NCI-H1048 (cell line): ENCODE measurements at regions not wholly inside any gene's neighbourhood (a gene's known extent, or its start where the extent isn't known, plus 50 kb on each side); places are given as distances from the start of the nearest gene placed in this dataset.
"Not testable (repeated sequence)": the region's sequence is repeated elsewhere in the genome, so short reads cannot be mapped to it uniquely, and the experiment has no call there.

ENCODE experiments used
- DNase-seq: peaks from one replicate; lab custom pipeline; 2025; lab: John Stamatoyannopoulos, UW

DNA sequence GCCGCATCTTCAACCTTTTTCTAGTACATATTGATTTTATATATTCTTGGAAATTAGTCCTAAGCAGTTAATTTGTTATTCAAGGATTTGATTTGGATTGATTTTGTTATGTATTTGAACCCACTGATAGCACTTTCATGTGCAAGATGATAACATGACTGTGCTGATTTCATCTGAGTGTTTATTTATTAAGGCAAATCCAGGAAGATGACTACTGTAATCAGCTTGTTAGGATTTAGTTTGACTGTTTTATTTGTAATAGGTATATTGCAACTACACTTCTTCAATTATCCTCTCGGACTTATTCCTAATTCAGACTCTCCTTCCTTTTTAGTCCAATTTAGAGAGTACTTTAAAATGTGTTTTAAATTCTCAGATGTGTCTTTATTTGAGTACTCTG, 75.1 kb upstream of the PRKG1 start:
- DNase-seq: no peak

DNA sequence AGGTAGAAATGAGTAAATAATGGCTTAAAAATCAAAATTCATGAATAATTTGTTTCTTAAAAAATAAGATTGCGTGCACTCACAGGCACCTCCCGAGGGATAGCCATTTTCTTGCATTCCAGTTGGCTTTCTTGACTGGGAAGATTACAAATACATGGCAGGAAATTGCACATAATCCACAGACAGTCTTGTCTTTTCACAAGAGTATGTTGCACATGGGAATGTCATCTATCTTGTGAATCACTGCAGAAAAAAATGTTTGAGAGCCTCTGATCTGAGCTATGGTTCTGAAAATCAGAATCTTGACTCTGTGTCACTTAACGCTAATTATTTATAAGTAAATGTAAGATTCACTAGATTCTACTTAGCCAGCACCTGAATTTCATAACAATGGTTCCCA, 74.1 kb upstream of the PRKG1 start:
- no peak for DNase-seq

DNA sequence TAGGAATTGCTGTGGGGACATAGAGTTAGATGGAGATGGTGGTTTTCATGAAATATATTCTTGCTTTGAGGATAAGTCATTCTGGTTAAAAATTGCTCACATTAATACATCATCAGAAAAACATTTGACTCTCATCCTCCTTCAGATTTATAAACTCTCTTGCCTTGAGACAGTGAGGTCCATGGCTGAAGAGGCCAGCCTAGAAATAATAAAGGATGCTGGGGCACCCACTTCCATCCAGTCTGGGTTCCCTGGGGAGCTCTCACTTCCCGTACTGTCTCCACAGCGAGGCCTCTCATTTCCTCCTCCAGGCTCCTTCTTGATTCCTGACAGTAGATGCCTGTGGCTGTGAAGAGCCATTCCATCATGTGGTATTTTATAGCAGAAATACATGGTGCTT, 73.3 kb upstream of the PRKG1 start:
- no peak for DNase-seq

DNA sequence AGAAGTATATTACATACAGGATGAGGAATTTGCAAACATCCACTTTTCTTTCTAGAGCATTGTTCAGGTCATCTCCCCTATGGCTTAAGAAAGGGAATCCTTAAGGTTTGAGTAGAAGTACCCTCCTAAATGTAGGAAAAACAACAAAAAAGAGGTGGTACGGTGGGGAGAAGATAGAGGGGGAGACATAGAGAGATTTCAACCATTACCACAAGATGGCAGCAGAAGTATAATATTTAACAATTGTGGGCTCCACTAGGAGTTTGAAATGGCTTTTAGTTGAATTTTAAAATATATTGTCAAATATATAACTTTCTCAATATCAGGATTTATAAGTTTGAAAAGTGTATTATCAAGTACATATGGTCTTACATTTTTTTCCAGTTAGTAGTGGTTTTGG, 72.7 kb upstream of the PRKG1 start:
- no peak for DNase-seq

DNA sequence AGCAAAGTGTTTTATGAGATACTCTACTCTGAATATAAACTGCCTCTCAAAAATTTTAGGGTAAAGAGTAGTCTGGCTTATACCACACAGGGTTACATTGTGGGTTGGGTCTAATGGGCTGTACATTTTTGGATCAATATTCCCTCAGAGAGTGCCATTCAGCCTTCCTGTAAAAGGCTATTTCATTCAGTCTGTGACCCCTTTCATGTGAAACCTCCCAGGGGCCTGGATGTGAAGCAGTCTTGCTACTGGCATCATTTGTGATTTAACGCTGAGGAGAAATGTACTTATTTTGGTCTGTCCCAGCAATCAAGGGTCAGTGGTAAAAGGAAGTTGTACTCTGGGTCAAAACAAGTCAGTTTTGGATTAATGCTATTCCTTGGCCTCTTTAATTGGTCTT, 71.8 kb upstream of the PRKG1 start:
- DNase-seq: no peak

DNA sequence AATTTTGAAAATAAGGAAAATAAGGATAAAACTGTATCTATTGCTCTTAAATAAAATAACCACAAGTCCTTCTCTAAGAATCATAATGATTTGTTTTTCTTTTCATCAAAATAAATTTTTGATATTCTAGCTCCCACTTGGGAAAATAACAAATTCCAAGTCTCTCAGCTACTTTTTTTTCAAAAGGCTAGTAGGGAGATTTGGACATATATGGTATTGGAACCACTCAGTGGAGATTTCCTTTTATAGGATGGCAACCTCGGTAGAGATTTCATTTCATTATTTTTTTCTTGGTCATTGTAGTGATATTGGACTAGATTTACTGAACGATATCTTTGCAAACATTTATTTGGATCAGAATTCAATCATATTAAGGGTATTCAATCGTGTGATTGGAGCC, 69.5 kb upstream of the PRKG1 start:
- no peak for DNase-seq

DNA sequence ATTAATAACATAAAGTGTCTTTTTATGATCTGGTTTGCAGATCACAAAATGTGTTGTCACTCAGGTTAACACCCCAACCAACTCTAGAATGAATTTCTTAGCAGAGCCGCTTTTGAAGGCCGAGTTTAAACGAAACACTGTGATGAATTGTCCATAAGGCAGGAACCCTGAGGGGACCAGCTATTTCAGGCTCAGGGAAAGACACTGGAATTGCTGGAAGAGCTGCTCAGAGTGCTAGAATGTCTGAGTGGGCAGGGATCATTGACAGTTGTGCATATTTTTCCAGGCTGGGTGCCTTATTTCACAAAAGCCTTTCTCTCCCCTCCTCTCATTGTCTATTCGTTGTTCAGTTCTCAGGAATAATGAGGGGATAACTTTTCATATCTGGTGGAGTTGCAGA, 68.7 kb upstream of the PRKG1 start:
- DNase-seq: no peak

DNA sequence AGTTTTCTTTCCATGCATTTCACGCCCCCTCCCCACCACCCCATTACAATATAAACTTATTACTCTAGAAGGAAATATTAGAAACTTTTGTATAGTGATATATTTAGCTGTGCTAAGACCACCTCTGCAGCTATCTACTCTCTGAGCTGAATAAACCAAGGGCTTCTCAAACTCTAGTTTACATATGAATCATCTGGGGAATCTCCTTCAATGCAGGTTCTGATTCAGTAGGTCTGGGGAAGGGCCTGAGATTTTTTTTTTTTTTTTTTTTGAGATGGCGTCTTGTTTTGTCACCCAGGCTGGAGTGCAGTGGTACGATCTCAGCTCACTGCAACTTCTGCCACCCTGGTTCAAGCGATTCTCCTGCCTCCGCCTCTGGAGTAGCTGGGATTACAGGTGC, 67.6 kb upstream of the PRKG1 start:
- DNase-seq: no peak

DNA sequence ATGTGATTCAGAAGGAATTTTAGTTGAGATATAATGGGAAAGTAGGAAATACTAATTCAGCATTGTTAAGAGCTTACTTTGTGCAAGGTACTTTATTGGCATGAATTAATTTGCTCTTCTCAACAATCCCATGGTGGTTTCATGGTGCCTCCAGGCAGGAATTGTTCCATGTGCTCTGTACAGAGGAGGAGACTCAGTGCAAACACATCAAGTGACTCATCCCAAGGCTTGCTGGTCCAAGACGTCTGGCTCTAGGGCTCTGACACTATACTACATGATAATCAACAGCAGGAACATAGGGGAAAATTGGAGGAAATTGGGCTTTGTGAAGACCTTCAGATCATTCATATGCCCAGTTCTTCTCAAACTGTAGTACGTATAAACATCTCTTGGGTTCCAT, 66.5 kb upstream of the PRKG1 start:
- no peak for DNase-seq

DNA sequence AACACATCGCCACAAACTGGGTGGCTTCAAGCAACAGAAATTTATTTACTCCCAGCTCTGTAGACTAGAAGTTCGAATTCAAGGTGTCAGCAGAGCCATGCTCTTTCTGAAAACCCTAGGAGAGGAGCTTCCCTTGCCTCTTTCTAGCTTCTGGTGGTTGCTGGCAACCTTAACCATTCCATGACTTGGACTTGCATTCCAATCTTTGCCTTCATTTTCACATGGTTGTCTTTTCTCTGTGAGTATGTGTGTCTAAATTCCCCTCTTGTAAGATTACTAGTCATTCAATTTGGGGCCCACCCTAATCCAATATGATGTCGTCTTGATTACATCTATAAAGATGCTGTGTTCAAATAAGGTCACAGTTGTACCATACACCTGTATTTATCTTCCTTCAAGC, 65.9 kb upstream of the PRKG1 start:
- DNase-seq: no peak

DNA sequence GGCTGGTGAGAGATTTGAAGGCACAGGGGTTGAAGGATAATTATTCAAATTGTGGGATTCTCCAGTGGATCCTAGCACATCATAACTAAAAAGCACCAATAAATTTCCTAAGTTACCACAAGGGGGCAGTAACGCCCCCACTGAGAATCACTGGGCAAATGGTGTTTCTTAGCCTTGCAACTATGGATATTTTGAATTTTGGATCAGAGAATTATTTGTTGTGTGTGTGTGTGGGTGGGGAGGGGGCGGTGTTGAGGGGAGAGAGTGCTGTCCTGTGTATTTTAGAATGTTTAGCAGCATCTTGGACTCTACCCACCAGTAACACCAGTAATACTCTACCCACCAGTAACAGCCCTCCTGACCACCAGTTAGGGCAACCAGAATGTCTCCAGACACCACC, 63.3 kb upstream of the PRKG1 start:
- DNase-seq: peak; percentile 13

DNA sequence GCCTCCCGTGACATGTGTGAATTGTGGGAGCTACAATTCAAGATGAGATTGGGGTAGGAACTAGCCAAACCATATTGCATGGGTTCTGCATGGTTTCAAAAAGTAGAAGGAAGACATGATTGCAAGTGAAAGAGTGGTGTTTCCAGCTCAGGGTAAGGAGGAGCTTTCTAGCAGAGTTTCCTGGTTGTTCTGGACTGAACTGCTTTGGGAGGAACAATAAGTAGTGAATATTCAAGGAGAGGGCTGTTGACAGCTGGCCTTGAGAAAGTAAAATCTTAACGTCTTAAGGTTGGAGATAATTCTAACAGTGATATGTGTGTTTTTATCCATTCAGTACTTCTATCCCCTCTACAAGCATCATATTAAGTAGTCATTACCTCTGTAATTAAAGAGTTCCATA, 62.2 kb upstream of the PRKG1 start:
- no peak for DNase-seq

DNA sequence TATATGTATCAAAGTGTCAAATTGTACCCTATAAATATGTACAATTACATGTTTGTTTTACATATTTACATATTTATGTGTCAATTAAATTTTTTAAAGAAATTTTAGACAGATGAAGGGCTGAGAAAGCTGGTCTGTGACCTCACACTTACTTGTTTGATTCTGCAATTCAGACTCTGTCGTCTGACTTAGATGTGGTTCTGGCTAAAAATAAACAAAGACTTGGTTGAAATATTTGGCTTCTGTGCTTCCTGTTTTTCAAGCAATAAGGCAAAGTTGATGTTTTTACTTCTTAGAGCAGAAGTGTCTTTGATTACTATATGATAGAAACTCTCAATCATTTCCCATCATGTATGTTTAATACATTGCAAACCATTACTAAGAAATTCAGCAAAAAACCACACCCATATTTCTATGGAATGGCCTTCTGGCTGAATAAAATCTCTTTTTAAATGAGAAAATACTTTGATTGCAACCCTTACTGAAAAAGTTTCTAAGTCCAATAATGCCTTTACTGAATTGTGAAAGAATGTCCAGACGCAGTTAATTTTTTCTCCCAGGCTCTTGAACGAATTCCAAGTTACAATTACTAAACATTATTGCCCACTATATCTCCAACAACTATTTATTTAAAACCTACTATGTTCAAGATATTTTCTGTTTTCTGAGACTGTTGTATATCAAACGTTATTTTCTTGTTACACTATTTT, 59.5 kb upstream of the PRKG1 start:
- DNase-seq: no peak

DNA sequence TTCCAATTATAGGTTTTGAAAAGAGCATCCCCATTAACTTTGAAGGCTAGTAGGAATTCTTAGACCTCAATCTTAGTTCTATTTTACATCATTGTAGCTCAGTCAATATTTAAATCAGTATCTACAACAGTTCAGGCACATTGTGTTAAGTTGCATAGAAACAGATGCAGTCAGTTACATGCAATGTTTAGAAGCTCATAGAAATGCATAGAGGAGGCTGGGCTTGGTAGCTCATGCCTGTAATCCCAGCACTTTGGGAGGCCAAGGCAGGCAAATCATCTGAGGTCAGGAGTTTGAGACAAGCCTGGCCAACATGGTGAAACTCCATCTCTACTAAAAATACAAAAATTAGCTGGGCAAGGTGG, 58.9 kb upstream of the PRKG1 start:
- not testable (repeated sequence) for DNase-seq

DNA sequence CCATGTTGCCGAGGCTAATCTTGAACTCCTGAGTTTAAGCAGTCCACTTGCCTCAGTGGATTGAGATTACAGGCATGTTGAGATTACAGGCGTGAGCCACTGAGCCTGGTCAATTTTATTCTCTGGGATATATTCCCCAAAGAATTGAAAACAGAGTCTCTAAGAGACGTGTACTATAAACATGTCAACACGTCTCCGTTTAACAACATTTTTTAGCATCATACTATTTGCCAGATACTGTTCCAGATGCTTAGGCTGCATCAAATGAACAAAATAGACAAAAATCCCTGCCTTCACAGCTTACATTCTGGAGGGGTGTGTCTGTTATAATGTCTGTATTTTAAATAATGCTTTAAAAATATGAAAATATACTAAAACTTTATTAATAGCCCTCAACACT, 54.1 kb upstream of the PRKG1 start:
- DNase-seq: no peak

DNA sequence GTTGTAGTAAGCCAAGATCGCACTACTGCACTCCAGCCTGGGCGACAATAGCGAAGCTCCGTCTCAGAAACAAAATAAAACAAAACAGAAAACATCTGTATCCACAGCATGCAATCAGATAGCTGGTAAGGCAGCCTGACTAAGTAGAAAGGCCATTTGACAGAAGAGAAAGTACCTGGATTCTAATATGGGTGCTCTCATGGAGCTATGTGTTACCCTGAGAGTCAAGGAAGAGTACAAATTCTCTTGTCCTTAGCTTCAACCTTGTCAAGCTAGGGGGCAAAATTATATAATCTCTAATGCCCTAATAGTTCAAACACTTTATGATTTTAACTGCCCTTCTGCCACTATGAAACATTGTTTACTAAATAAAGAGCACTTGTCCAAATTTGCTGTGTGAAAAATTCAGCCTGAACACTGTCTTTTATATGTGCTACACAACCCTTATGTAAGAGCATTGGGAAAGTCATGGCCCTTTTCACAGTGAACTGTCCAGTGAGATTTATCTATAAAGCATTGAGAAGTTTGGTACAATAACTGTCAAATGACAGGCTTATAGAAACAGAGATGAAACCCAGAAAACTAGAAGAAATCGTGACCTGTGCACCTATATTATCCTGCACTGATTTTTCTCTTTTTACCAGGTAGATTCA, 51.2 kb upstream of the PRKG1 start:
- DNase-seq: no peak

DNA sequence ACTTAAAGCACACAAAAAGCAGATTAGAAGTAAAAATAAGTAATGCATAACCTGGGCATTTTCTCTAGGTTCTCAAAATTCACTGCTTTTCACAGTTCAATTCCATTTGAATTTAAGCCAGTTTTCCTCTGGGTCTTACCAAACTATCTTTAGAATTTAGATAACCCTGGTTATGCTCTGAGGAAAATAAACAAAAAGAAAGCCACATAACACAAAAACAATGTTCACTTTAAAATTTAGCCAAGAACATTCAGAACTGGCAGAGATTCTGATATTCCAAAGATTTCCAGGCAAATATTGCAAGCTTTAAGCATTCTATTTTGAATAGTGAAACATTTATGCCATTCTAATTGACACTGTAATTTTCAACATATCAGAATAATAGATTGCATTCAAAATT, 50.7 kb upstream of the PRKG1 start:
- DNase-seq: no peak
